IMR-90 (cell line): ENCODE measurements at regions not wholly inside any gene's neighbourhood (a gene's known extent, or its start where the extent isn't known, plus 50 kb on each side); places are given as distances from the start of the nearest gene placed in this dataset.

ENCODE experiments used
- CEBPB ChIP-seq: IDR thresholded peaks from 2 replicates; pipeline ENCODE4 v1.6.1; 2012; ENCODE audit warnings: low read depth, low read length, improper control_type of control experiment
- CTCF ChIP-seq: conservative IDR thresholded peaks from 2 replicates; pipeline ENCODE4 v1.5.1; 2012; ENCODE audit warnings: mild to moderate bottlenecking, low read depth, low read length, improper control_type of control experiment
- FOS ChIP-seq: fragments of 150-350 bp; IDR thresholded peaks from 2 replicates; pipeline ENCODE4 v1.6.1; 2016; ENCODE audit warnings: low read depth, low read length
- POLR2A ChIP-seq: IDR thresholded peaks from 2 replicates; pipeline ENCODE4 v1.6.1; 2012; ENCODE audit warnings: mild to moderate bottlenecking, low read depth, low read length

- TF ChIP-seq CTCF = no peak
- TF ChIP-seq CEBPB = no peak
- TF ChIP-seq POLR2A = no peak
- no peak for TF ChIP-seq FOS
Observed at GRCh38 chr11:70716216-70716615, 317.9 kb downstream of the CTTN start.
